ENCODE measurements at regions not wholly inside any gene's neighbourhood (a gene's known extent, or its start where the extent isn't known, plus 50 kb on each side); places are given as distances from the start of the nearest gene placed in this dataset.

GRCh38 chr3:30502742-30503073 is 103.7 kb upstream of the TGFBR2 start:
- Histone ChIP-seq H3K36me3 (no peaks in the 10 kb centered on the region), H3K9me3 (no peaks in the 10 kb centered on the region), H3K27me3 (no peaks in the 10 kb centered on the region), H3K4me3 (no peak overlapping the region), H3K27ac (no peak overlapping the region), H3K4me1 (peaks cover 0 to 20% (median 16%) of the 10 kb centered on the region in 4 donors)
- DNase-seq: no peak
- intact Hi-C loops (cut with DNase I; ENCODE audit: low total_unique reads): no loop called here
- no peak for TF ChIP-seq CTCF (IDR thresholded peaks at IDR 0.05)

GRCh38 chr3:30503446-30503845 is 103.0 kb upstream of the TGFBR2 start:
- intact Hi-C loops (cut with DNase I; ENCODE audit: low total_unique reads): no loop called here
- Histone ChIP-seq H3K4me1 (peaks cover 0 to 13% (median 9%) of the 10 kb centered on the region in 4 donors), H3K4me3 (no peak overlapping the region), H3K9me3 (no peaks in the 10 kb centered on the region), H3K36me3 (no peaks in the 10 kb centered on the region), H3K27ac (no peak overlapping the region), H3K27me3 (no peaks in the 10 kb centered on the region)
- TF ChIP-seq CTCF (IDR thresholded peaks at IDR 0.05): no peak
- DNase-seq: no peak

GRCh38 chr3:30504939-30505338 is 101.5 kb upstream of the TGFBR2 start:
- no peaks in the 10 kb centered on the region for H3K27me3 ChIP-seq
- H3K27ac ChIP-seq: no peak overlapping the region
- intact Hi-C loops (cut with DNase I; ENCODE audit: low total_unique reads): no loop called here
- H3K4me1 ChIP-seq: no peaks in the 10 kb centered on the region
- no peaks in the 10 kb centered on the region for H3K36me3 ChIP-seq
- H3K9me3 ChIP-seq: no peaks in the 10 kb centered on the region
- no peak overlapping the region for H3K4me3 ChIP-seq
- DNase-seq: no peak
- no peak for TF ChIP-seq CTCF (IDR thresholded peaks at IDR 0.05)

GRCh38 chr3:30505866-30506520 is 100.4 kb upstream of the TGFBR2 start:
- DNase-seq: no peak
- Histone ChIP-seq H3K4me1 (peaks cover 0 to 7% (median under 1%) of the 10 kb centered on the region in 4 donors), H3K4me3 (no peak overlapping the region), H3K27me3 (no peaks in the 10 kb centered on the region), H3K27ac (no peak overlapping the region), H3K9me3 (no peaks in the 10 kb centered on the region), H3K36me3 (no peaks in the 10 kb centered on the region)
- no peak for TF ChIP-seq CTCF (IDR thresholded peaks at IDR 0.05)
- intact Hi-C loops (cut with DNase I; ENCODE audit: low total_unique reads): no loop called here

GRCh38 chr3:30508339-30508738 is 98.1 kb upstream of the TGFBR2 start:
- Histone ChIP-seq H3K27ac (no peak overlapping the region), H3K4me3 (no peak overlapping the region), H3K4me1 (peaks cover 0 to 31% (median 22%) of the 10 kb centered on the region in 4 donors), H3K36me3 (no peaks in the 10 kb centered on the region), H3K27me3 (no peaks in the 10 kb centered on the region), H3K9me3 (no peaks in the 10 kb centered on the region)
- TF ChIP-seq CTCF (IDR thresholded peaks at IDR 0.05): no peak
- DNase-seq: no peak
- intact Hi-C loops (cut with DNase I; ENCODE audit: low total_unique reads): no loop called here

GRCh38 chr3:30510596-30510995 is 95.8 kb upstream of the TGFBR2 start:
- Histone ChIP-seq H3K9me3 (no peaks in the 10 kb centered on the region), H3K27ac (peak overlapping the region in 1 of 2 donors; percentile 58), H3K36me3 (no peaks in the 10 kb centered on the region), H3K4me3 (no peak overlapping the region), H3K27me3 (no peaks in the 10 kb centered on the region), H3K4me1 (peaks cover 0 to 38% (median 23%) of the 10 kb centered on the region in 4 donors)
- intact Hi-C loops (cut with DNase I; ENCODE audit: low total_unique reads): loop anchor here (10.0 kb wide), 1 partner anchor 166 kb away; no protein-coding TSS in a partner anchor
- no peak for DNase-seq
- no peak for TF ChIP-seq CTCF (IDR thresholded peaks at IDR 0.05)

Measured in tibial artery (tissue), 4 donors.